Caki2 (cell line): ENCODE measurements at regions not wholly inside any gene's neighbourhood (a gene's known extent, or its start where the extent isn't known, plus 50 kb on each side); places are given as distances from the start of the nearest gene placed in this dataset.

Source experiments
- DNase-seq: peaks from one replicate; pipeline ENCODE4 v3.0.0-alpha.2; 2015; ENCODE audit warnings: low read depth
- in situ Hi-C: cut with HindIII; loops from 2 replicates; pipeline ENCODE4 v1.10.0; 2016; ENCODE audit warnings: low sequenced_read_pairs, low pct_unique_long_range_greater_than_20kb, mixed read lengths

- no peak for DNase-seq
- in situ Hi-C loops: no loop called here
Measured at GRCh38 chr20:16926626-16927430, 178.7 kb downstream of the OTOR start.

GRCh38 chr20:16929756-16930155, 181.6 kb downstream of the OTOR start:
- no peak for DNase-seq
- in situ Hi-C loops: no loop called here

- no peak for DNase-seq
- in situ Hi-C loops: no loop called here
Measured at GRCh38 chr20:16930656-16931055, 182.5 kb downstream of the OTOR start.

GRCh38 chr20:16939051-16939450, 190.9 kb downstream of the OTOR start:
- in situ Hi-C loops: no loop called here
- no peak for DNase-seq

- in situ Hi-C loops: no loop called here
- DNase-seq: no peak
Measured at GRCh38 chr20:16940701-16941100, 192.5 kb downstream of the OTOR start.

- in situ Hi-C loops: no loop called here
- no peak for DNase-seq
Measured at GRCh38 chr20:16942051-16942450, 193.9 kb downstream of the OTOR start.

GRCh38 chr20:16942756-16943155, 194.6 kb downstream of the OTOR start:
- in situ Hi-C loops: no loop called here
- no peak for DNase-seq

GRCh38 chr20:16944745-16945144, 196.6 kb downstream of the OTOR start:
- DNase-seq: no peak
- in situ Hi-C loops: no loop called here

- in situ Hi-C loops: no loop called here
- no peak for DNase-seq
Measured at GRCh38 chr20:16945619-16946018, 197.5 kb downstream of the OTOR start.

- DNase-seq: no peak
- in situ Hi-C loops: no loop called here
Measured at GRCh38 chr20:16946097-16946496, 197.9 kb downstream of the OTOR start.

GRCh38 chr20:16947479-16947878, 199.3 kb downstream of the OTOR start:
- peak; percentile 39 for DNase-seq
- in situ Hi-C loops: no loop called here

GRCh38 chr20:16951876-16952275, 203.7 kb downstream of the OTOR start:
- in situ Hi-C loops: no loop called here
- DNase-seq: no peak

- no peak for DNase-seq
- in situ Hi-C loops: no loop called here
Measured at GRCh38 chr20:16952965-16953364, 204.8 kb downstream of the OTOR start.

- in situ Hi-C loops: no loop called here
- no peak for DNase-seq
Measured at GRCh38 chr20:16953858-16954257, 205.7 kb downstream of the OTOR start.

- in situ Hi-C loops: no loop called here
Measured at GRCh38 chr20:16955462-16955861, 207.3 kb downstream of the OTOR start.

GRCh38 chr20:16955971-16956370, 207.8 kb downstream of the OTOR start:
- DNase-seq: no peak
- in situ Hi-C loops: no loop called here

More at GRCh38 chr20:16955462-16955861, 207.3 kb downstream of the OTOR start:
- no peak for DNase-seq

GRCh38 chr20:16965401-16965800, 217.2 kb downstream of the OTOR start:
- in situ Hi-C loops: no loop called here
- DNase-seq: no peak

GRCh38 chr20:16966276-16966880, 218.2 kb downstream of the OTOR start:
- in situ Hi-C loops: no loop called here

GRCh38 chr20:16968099-16968498, 219.9 kb downstream of the OTOR start:
- in situ Hi-C loops: no loop called here
- no peak for DNase-seq

More at GRCh38 chr20:16966276-16966880, 218.2 kb downstream of the OTOR start:
- peak; percentile 62 for DNase-seq

- in situ Hi-C loops: no loop called here
- DNase-seq: no peak
Measured at GRCh38 chr20:16970776-16971175, 222.6 kb downstream of the OTOR start.
